ENCODE measurements at regions not wholly inside any gene's neighbourhood (a gene's known extent, or its start where the extent isn't known, plus 50 kb on each side); places are given as distances from the start of the nearest gene placed in this dataset.

DNA sequence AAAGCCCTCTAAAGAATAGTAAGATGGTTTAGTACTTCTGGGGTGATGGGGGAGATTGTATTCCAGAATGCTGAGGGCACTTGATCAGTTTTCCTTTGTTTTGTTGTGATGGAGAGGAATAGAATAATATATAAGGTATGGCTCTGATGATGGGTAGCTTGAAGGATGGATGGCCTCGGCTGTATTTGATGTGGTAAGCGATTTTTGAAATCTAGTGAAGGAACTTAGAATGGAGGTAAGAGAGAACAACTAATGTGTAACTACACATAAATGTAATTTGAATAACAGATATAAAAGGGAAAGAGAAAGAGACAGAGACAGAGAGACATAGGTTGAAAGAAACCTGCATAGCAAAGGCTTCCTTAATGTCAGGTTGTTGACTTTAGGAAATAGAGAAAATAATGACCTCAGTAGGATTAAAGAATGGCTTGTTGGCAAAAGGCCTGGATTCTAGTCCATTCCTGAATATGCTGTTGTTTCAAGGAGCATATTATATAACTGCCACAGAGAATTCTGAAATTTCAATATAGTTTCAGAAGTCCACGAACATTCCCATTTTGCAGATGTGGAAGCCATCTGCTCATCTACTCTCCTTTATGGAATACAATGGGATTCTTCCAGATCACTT lies 58.7 kb downstream of the NIBAN1 start:
- no peaks in the 10 kb centered on the region for H3K9me3 ChIP-seq (ENCODE audit: low read length)
- WGBS (ENCODE audit: low lambda C conversion rate) = 3% methylated on average over 3 of the region's 3 CpGs
- 0 out of 5 replicates have a peak, but pooled peaks cover 0 to 3% of the 10 kb centered on the region in 2 experiments for H3K27me3 ChIP-seq (ENCODE audit: control insufficient read depth in 1 of 2, insufficient read depth in 2 of 2, low read length in 2 of 2)
- H3K4me1 ChIP-seq (ENCODE audit: insufficient read depth, low read length) = no peaks in the 10 kb centered on the region
- DNase-seq (ENCODE audit: low spot score) (no peak), ATAC-seq (no peak), FAIRE-seq (no peak)
- BruUV-seq (replicated peaks) = no TSS peak
- no peak overlapping the region for H3K9ac ChIP-seq (ENCODE audit: insufficient read depth, low read depth, low read length)
- no peak overlapping the region for H3K4me2 ChIP-seq (ENCODE audit: low read depth, low read length)
- no peaks in the 10 kb centered on the region for H3K36me3 ChIP-seq (replicated peaks in 1 of 2; ENCODE audit: control insufficient read depth in 1 of 2, insufficient read depth in 2 of 2, low read length in 2 of 2)
- ChIA-PET CTCF (ENCODE audit: low intra/inter-chr PET ratio, low total read pairs) (no interaction called here), POLR2A (no interaction called here)
- in situ Hi-C loops (cut with HindIII; ENCODE audit: extremely low pct_ligation_motif_present, low pct_unique_long_range_greater_than_20kb) (no loop called here), intact Hi-C loops (cut with micrococcal nuclease; ENCODE audit: unreplicated experiment) (no loop called here)
- H2AFZ ChIP-seq (ENCODE audit: low read length) = no peak overlapping the region
- H3K79me2 ChIP-seq (ENCODE audit: insufficient read depth, low read length) = no peaks in the 10 kb centered on the region
- H4K20me1 ChIP-seq (ENCODE audit: insufficient read depth, low read length) = no peaks in the 10 kb centered on the region
- no peak overlapping the region for H3K27ac ChIP-seq (ENCODE audit: extremely low read length, insufficient read depth, low read length)
- no peak overlapping the region for H3K4me3 ChIP-seq (replicated peaks in 1 of 3; ENCODE audit: insufficient read depth in 1 of 3, low read depth in 2 of 3, low read length in 3 of 3)
- TF ChIP-seq TBP (CRISPR knock-in tag; IDR thresholded peaks at IDR 0.05) = no peak
- no peak for TF ChIP-seq CBX1 (IDR thresholded peaks at IDR 0.05; ENCODE audit: low read depth)
- no peak for TF ChIP-seq ZNF335 (CRISPR knock-in tag; IDR thresholded peaks at IDR 0.05)
- TF ChIP-seq ZNF3 (CRISPR knock-in tag; IDR thresholded peaks at IDR 0.05) = no peak
- TF ChIP-seq, protein P1, sequence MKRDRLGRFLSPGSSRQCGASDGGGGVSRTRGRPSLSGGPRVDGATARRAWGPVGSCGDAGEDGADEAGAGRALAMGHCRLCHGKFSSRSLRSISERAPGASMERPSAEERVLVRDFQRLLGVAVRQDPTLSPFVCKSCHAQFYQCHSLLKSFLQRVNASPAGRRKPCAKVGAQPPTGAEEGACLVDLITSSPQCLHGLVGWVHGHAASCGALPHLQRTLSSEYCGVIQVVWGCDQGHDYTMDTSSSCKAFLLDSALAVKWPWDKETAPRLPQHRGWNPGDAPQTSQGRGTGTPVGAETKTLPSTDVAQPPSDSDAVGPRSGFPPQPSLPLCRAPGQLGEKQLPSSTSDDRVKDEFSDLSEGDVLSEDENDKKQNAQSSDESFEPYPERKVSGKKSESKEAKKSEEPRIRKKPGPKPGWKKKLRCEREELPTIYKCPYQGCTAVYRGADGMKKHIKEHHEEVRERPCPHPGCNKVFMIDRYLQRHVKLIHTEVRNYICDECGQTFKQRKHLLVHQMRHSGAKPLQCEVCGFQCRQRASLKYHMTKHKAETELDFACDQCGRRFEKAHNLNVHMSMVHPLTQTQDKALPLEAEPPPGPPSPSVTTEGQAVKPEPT (CRISPR knock-in tag; IDR thresholded peaks at IDR 0.05; ENCODE audit: low read depth) = no peak
- no peak for TF ChIP-seq ZNF431 (CRISPR knock-in tag; IDR thresholded peaks at IDR 0.05; ENCODE audit: borderline replicate concordance, low read depth)
- TF ChIP-seq GLMP (CRISPR knock-in tag; IDR thresholded peaks at IDR 0.05; ENCODE audit: borderline replicate concordance) = no peak
- no peak for TF ChIP-seq ZNF251 (CRISPR knock-in tag; IDR thresholded peaks at IDR 0.05)
- TF ChIP-seq SOX6 (IDR thresholded peaks at IDR 0.05) = no peak
- no peak for TF ChIP-seq SOX6 (CRISPR knock-in tag; IDR thresholded peaks at IDR 0.05)
- no peak for TF ChIP-seq ZNF746 (CRISPR knock-in tag; IDR thresholded peaks at IDR 0.05)
- TF ChIP-seq KDM5A (IDR thresholded peaks at IDR 0.05; ENCODE audit: borderline replicate concordance, low read length) = no peak
- no peak for TF ChIP-seq RXRA (CRISPR knock-in tag; IDR thresholded peaks at IDR 0.05)
- TF ChIP-seq, protein P2, sequence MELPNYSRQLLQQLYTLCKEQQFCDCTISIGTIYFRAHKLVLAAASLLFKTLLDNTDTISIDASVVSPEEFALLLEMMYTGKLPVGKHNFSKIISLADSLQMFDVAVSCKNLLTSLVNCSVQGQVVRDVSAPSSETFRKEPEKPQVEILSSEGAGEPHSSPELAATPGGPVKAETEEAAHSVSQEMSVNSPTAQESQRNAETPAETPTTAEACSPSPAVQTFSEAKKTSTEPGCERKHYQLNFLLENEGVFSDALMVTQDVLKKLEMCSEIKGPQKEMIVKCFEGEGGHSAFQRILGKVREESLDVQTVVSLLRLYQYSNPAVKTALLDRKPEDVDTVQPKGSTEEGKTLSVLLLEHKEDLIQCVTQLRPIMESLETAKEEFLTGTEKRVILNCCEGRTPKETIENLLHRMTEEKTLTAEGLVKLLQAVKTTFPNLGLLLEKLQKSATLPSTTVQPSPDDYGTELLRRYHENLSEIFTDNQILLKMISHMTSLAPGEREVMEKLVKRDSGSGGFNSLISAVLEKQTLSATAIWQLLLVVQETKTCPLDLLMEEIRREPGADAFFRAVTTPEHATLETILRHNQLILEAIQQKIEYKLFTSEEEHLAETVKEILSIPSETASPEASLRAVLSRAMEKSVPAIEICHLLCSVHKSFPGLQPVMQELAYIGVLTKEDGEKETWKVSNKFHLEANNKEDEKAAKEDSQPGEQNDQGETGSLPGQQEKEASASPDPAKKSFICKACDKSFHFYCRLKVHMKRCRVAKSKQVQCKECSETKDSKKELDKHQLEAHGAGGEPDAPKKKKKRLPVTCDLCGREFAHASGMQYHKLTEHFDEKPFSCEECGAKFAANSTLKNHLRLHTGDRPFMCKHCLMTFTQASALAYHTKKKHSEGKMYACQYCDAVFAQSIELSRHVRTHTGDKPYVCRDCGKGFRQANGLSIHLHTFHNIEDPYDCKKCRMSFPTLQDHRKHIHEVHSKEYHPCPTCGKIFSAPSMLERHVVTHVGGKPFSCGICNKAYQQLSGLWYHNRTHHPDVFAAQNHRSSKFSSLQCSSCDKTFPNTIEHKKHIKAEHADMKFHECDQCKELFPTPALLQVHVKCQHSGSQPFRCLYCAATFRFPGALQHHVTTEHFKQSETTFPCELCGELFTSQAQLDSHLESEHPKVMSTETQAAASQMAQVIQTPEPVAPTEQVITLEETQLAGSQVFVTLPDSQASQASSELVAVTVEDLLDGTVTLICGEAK (IDR thresholded peaks at IDR 0.05) = no peak
- TF ChIP-seq, protein P2 (CRISPR knock-in tag; IDR thresholded peaks at IDR 0.05) = no peak
